ENCODE measurements at regions not wholly inside any gene's neighbourhood (a gene's known extent, or its start where the extent isn't known, plus 50 kb on each side); places are given as distances from the start of the nearest gene placed in this dataset.

- Histone ChIP-seq H3K4me3 (ENCODE audit: control insufficient read depth in 1 of 7, extremely low read depth in 1 of 7, insufficient read depth in 4 of 7, low read depth in 2 of 7, low read length in 6 of 7) (peak overlapping the region in 3 of 7 experiments; percentile 2 to 52 (median 9)), H3K27ac (ENCODE audit: insufficient read depth in 1 of 2, low read depth in 1 of 2, low read length in 2 of 2, poor library complexity in 1 of 2, severe bottlenecking in 2 of 2) (peak overlapping the region; percentile 18 to 77), H3K9me3 (ENCODE audit: control extremely low read depth in 1 of 5, control insufficient read depth in 4 of 5, insufficient read depth in 2 of 5, low read depth in 1 of 5, low read length in 4 of 5) (no peaks in the 10 kb centered on the region), H3K36me3 (ENCODE audit: control insufficient read depth in 4 of 4, insufficient read depth in 4 of 4, low read length in 3 of 4) (no peaks in the 10 kb centered on the region), H3K27me3 (replicated peaks in 2 of 5; ENCODE audit: control insufficient read depth in 4 of 5, insufficient read depth in 5 of 5, low read length in 4 of 5) (no peaks in the 10 kb centered on the region), H3K4me1 (ENCODE audit: control extremely low read depth in 1 of 4, control insufficient read depth in 4 of 4, insufficient read depth in 4 of 4, low read length in 3 of 4) (peaks cover 0 to 14% (median 3%) of the 10 kb centered on the region in 4 experiments)
- DNase-seq = peak; percentile 71 to 95 (median 95)
- WGBS (ENCODE audit: insufficient coverage) = 33% methylated on average over 6 of the region's 6 CpGs
- ChIA-PET CTCF (interaction anchor here (1.1 kb wide), 1 partner anchor 81 kb away, joined by 6 read pairs; no protein-coding TSS in a partner anchor), POLR2A (no interaction called here)
These were observed 183.7 kb upstream of the JAG1 start for GRCh38 chr20:10857352-10858070.

GRCh38 chr20:10861090-10861489 lies 187.3 kb upstream of the JAG1 start:
- POLR2A ChIA-PET = no interaction called here
- Histone ChIP-seq H3K4me1 (ENCODE audit: control extremely low read depth in 1 of 4, control insufficient read depth in 4 of 4, insufficient read depth in 4 of 4, low read length in 3 of 4) (peaks cover 0 to 14% (median 3%) of the 10 kb centered on the region in 4 experiments), H3K27me3 (replicated peaks in 2 of 5; ENCODE audit: control insufficient read depth in 4 of 5, insufficient read depth in 5 of 5, low read length in 4 of 5) (peaks cover 0 to 3% (median 0%) of the 10 kb centered on the region in 5 experiments), H3K27ac (ENCODE audit: insufficient read depth in 1 of 2, low read depth in 1 of 2, low read length in 2 of 2, poor library complexity in 1 of 2, severe bottlenecking in 2 of 2) (no peak overlapping the region), H3K9me3 (ENCODE audit: control extremely low read depth in 1 of 5, control insufficient read depth in 4 of 5, insufficient read depth in 2 of 5, low read depth in 1 of 5, low read length in 4 of 5) (no peaks in the 10 kb centered on the region), H3K36me3 (ENCODE audit: control insufficient read depth in 4 of 4, insufficient read depth in 4 of 4, low read length in 3 of 4) (no peaks in the 10 kb centered on the region), H3K4me3 (ENCODE audit: control insufficient read depth in 1 of 7, extremely low read depth in 1 of 7, insufficient read depth in 4 of 7, low read depth in 2 of 7, low read length in 6 of 7) (no peak overlapping the region)
- WGBS (ENCODE audit: insufficient coverage) = no CpG with 5 or more reads among the region's 2 CpGs
- peak in 2 of 3 donors; percentile 8 to 12 for DNase-seq
- CTCF ChIA-PET = no interaction called here

DNA sequence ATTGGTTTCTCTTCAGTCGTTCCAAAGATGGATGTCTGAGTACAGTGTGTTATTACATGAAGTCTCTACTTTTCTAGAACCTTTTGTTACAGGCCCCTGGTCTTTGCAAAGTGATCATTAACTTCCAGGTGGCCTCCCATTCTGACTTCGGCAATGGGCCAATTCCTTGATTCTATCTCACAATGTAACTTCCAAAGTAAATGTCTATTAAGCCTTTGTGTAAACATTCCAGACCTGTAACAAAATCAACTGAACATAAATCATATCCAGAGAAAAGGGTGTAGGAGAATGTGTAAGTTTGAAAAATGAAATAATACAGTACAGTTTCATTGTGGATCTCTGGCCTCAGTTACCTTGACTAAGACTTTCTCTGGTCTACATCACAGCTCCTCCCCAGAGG lies 187.8 kb upstream of the JAG1 start:
- CTCF ChIA-PET = no interaction called here
- POLR2A ChIA-PET = no interaction called here
- H3K9me3 ChIP-seq (ENCODE audit: control extremely low read depth in 1 of 5, control insufficient read depth in 4 of 5, insufficient read depth in 2 of 5, low read depth in 1 of 5, low read length in 4 of 5) = no peaks in the 10 kb centered on the region
- H3K4me3 ChIP-seq (ENCODE audit: control insufficient read depth in 1 of 7, extremely low read depth in 1 of 7, insufficient read depth in 4 of 7, low read depth in 2 of 7, low read length in 6 of 7) = no peak overlapping the region
- WGBS (ENCODE audit: insufficient coverage) = no CpG with 5 or more reads among the region's 2 CpGs
- H3K4me1 ChIP-seq (ENCODE audit: control extremely low read depth in 1 of 4, control insufficient read depth in 4 of 4, insufficient read depth in 4 of 4, low read length in 3 of 4) = peaks cover 0 to 14% (median 3%) of the 10 kb centered on the region in 4 experiments
- no peak for DNase-seq
- no peaks in the 10 kb centered on the region for H3K36me3 ChIP-seq (ENCODE audit: control insufficient read depth in 4 of 4, insufficient read depth in 4 of 4, low read length in 3 of 4)
- peaks cover 0 to 4% (median 0%) of the 10 kb centered on the region in 5 experiments for H3K27me3 ChIP-seq (replicated peaks in 2 of 5; ENCODE audit: control insufficient read depth in 4 of 5, insufficient read depth in 5 of 5, low read length in 4 of 5)
- no peak overlapping the region for H3K27ac ChIP-seq (ENCODE audit: insufficient read depth in 1 of 2, low read depth in 1 of 2, low read length in 2 of 2, poor library complexity in 1 of 2, severe bottlenecking in 2 of 2)

DNA sequence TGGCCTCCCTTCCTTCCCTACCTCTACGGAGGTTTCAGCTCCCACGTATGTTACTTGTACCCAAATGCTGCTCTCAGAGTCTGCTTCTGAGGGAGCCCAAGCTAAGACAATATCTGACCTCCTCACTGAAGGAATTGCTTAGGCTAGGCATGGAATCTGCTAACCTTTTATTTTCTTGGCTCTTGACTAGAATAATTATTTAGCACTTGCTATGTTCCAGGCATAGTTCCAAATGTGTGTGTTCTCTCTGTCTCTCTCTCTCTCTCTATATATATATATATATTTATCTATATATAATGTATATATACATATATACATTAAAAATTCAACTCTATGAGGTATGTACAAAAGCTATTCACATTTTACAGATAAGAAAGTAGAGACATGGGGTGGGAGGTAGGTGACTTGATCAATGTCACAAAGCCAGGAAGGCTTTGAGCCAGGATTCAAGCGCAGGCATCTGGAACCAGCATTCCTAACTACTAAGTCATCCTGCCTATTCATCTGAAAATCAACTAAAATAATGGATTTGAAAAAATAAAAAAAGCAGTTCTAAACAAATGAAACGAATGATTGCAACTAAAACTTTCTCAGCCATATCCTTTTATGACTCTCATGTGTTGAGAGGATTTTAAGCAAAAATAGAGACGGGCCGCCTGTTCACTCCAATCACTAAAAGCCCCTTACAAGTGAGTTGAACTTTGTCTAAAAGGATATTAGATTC lies 189.7 kb upstream of the JAG1 start:
- peaks cover 0 to 4% (median 0%) of the 10 kb centered on the region in 5 experiments for H3K27me3 ChIP-seq (replicated peaks in 2 of 5; ENCODE audit: control insufficient read depth in 4 of 5, insufficient read depth in 5 of 5, low read length in 4 of 5)
- POLR2A ChIA-PET = no interaction called here
- no peak for DNase-seq
- no peaks in the 10 kb centered on the region for H3K9me3 ChIP-seq (ENCODE audit: control extremely low read depth in 1 of 5, control insufficient read depth in 4 of 5, insufficient read depth in 2 of 5, low read depth in 1 of 5, low read length in 4 of 5)
- H3K27ac ChIP-seq (ENCODE audit: insufficient read depth in 1 of 2, low read depth in 1 of 2, low read length in 2 of 2, poor library complexity in 1 of 2, severe bottlenecking in 2 of 2) = no peak overlapping the region
- CTCF ChIA-PET = no interaction called here
- no peak overlapping the region for H3K4me3 ChIP-seq (ENCODE audit: control insufficient read depth in 1 of 7, extremely low read depth in 1 of 7, insufficient read depth in 4 of 7, low read depth in 2 of 7, low read length in 6 of 7)
- WGBS (ENCODE audit: insufficient coverage) = 90% methylated on average over 3 of the region's 6 CpGs
- no peaks in the 10 kb centered on the region for H3K36me3 ChIP-seq (ENCODE audit: control insufficient read depth in 4 of 4, insufficient read depth in 4 of 4, low read length in 3 of 4)
- no peaks in the 10 kb centered on the region for H3K4me1 ChIP-seq (ENCODE audit: control extremely low read depth in 1 of 4, control insufficient read depth in 4 of 4, insufficient read depth in 4 of 4, low read length in 3 of 4)

DNA sequence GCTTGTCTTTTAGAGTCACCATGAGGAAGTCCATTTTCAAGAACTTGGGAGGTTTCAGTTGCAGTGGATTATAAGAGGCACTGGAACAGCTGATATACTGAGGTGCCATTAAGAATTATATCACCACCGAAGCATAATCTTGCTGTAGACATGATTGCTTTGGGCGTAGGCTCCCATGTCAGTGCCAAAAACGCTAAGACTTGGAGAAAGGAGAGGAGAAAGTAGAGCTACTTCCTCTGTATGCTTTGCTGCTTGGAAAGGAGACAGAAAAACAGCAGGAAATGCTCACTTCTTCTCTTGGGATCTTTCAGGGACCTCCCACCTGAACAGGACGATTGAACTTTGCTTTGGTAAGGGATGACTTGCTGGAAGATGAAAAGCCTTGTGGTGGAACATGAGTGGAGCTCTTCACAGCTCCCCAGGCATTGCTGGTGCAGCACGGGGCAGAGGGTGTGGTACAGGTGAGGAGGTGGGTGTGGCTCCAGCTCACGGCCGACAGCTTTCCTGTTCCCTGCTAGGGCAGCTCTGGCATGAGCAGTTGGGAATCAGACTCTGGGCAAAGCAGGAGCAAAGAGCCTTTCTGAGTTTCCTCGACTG lies 190.4 kb upstream of the JAG1 start:
- Histone ChIP-seq H3K36me3 (ENCODE audit: control insufficient read depth in 4 of 4, insufficient read depth in 4 of 4, low read length in 3 of 4) (no peaks in the 10 kb centered on the region), H3K27ac (ENCODE audit: insufficient read depth in 1 of 2, low read depth in 1 of 2, low read length in 2 of 2, poor library complexity in 1 of 2, severe bottlenecking in 2 of 2) (no peak overlapping the region), H3K4me1 (ENCODE audit: control extremely low read depth in 1 of 4, control insufficient read depth in 4 of 4, insufficient read depth in 4 of 4, low read length in 3 of 4) (no peaks in the 10 kb centered on the region), H3K9me3 (ENCODE audit: control extremely low read depth in 1 of 5, control insufficient read depth in 4 of 5, insufficient read depth in 2 of 5, low read depth in 1 of 5, low read length in 4 of 5) (no peaks in the 10 kb centered on the region), H3K27me3 (replicated peaks in 2 of 5; ENCODE audit: control insufficient read depth in 4 of 5, insufficient read depth in 5 of 5, low read length in 4 of 5) (peaks cover 0 to 4% (median 0%) of the 10 kb centered on the region in 5 experiments), H3K4me3 (ENCODE audit: control insufficient read depth in 1 of 7, extremely low read depth in 1 of 7, insufficient read depth in 4 of 7, low read depth in 2 of 7, low read length in 6 of 7) (no peak overlapping the region)
- WGBS (ENCODE audit: insufficient coverage) = 75% methylated on average over 8 of the region's 8 CpGs
- DNase-seq = no peak
- POLR2A ChIA-PET = no interaction called here
- CTCF ChIA-PET = no interaction called here

- no peak for DNase-seq
- Histone ChIP-seq H3K27me3 (replicated peaks in 2 of 5; ENCODE audit: control insufficient read depth in 4 of 5, insufficient read depth in 5 of 5, low read length in 4 of 5) (peaks cover 0 to 4% (median 0%) of the 10 kb centered on the region in 5 experiments), H3K27ac (ENCODE audit: insufficient read depth in 1 of 2, low read depth in 1 of 2, low read length in 2 of 2, poor library complexity in 1 of 2, severe bottlenecking in 2 of 2) (no peak overlapping the region), H3K4me3 (ENCODE audit: control insufficient read depth in 1 of 7, extremely low read depth in 1 of 7, insufficient read depth in 4 of 7, low read depth in 2 of 7, low read length in 6 of 7) (no peak overlapping the region), H3K36me3 (ENCODE audit: control insufficient read depth in 4 of 4, insufficient read depth in 4 of 4, low read length in 3 of 4) (no peaks in the 10 kb centered on the region), H3K9me3 (ENCODE audit: control extremely low read depth in 1 of 5, control insufficient read depth in 4 of 5, insufficient read depth in 2 of 5, low read depth in 1 of 5, low read length in 4 of 5) (no peaks in the 10 kb centered on the region), H3K4me1 (ENCODE audit: control extremely low read depth in 1 of 4, control insufficient read depth in 4 of 4, insufficient read depth in 4 of 4, low read length in 3 of 4) (no peaks in the 10 kb centered on the region)
- ChIA-PET CTCF (no interaction called here), POLR2A (no interaction called here)
- WGBS (ENCODE audit: insufficient coverage) = no CpG with 5 or more reads among the region's 3 CpGs
These were observed 194.5 kb upstream of the JAG1 start for GRCh38 chr20:10868299-10868698.

- WGBS (ENCODE audit: insufficient coverage) = 100% methylated on average over 3 of the region's 4 CpGs
- no peak for DNase-seq
These were observed 199.2 kb upstream of the JAG1 start for GRCh38 chr20:10873026-10873425.

More at GRCh38 chr20:10873026-10873425, 199.2 kb upstream of the JAG1 start:
- no peaks in the 10 kb centered on the region for H3K36me3 ChIP-seq (ENCODE audit: control insufficient read depth in 4 of 4, insufficient read depth in 4 of 4, low read length in 3 of 4)
- H3K4me1 ChIP-seq (ENCODE audit: control extremely low read depth in 1 of 4, control insufficient read depth in 4 of 4, insufficient read depth in 4 of 4, low read length in 3 of 4) = no peaks in the 10 kb centered on the region
- ChIA-PET CTCF (no interaction called here), POLR2A (no interaction called here)
- H3K4me3 ChIP-seq (ENCODE audit: control insufficient read depth in 1 of 7, extremely low read depth in 1 of 7, insufficient read depth in 4 of 7, low read depth in 2 of 7, low read length in 6 of 7) = no peak overlapping the region
- H3K27me3 ChIP-seq (replicated peaks in 2 of 5; ENCODE audit: control insufficient read depth in 4 of 5, insufficient read depth in 5 of 5, low read length in 4 of 5) = no peaks in the 10 kb centered on the region
- H3K27ac ChIP-seq (ENCODE audit: insufficient read depth in 1 of 2, low read depth in 1 of 2, low read length in 2 of 2, poor library complexity in 1 of 2, severe bottlenecking in 2 of 2) = no peak overlapping the region
- H3K9me3 ChIP-seq (ENCODE audit: control extremely low read depth in 1 of 5, control insufficient read depth in 4 of 5, insufficient read depth in 2 of 5, low read depth in 1 of 5, low read length in 4 of 5) = peaks cover 0 to 6% (median 0%) of the 10 kb centered on the region in 5 experiments
